GM12878 (cell line): ENCODE measurements at regions not wholly inside any gene's neighbourhood (a gene's known extent, or its start where the extent isn't known, plus 50 kb on each side); places are given as distances from the start of the nearest gene placed in this dataset.

Experiments
- ATAC-seq: fragments of 200-7000 bp; cut with Tn5 transposase; 3 replicates; pipeline ENCODE4 v1.9.1; 2020; ENCODE audit warnings: mild to moderate bottlenecking, moderate library complexity
- BruUV-seq: library from RNA; stranded (reverse); fragments of 400-500 nt; replicated peaks from 2 replicates; lab custom pipeline; 2021; lab: Mats Ljungman, UMichigan
- CTCF ChIA-PET: fragments of 300-600 bp; sonication (Branson Sonifier 250); formaldehyde crosslinking; extraction: SDS; loops from one replicate; lab custom pipeline; 2021; ENCODE audit warnings: inconsistent platforms; lab: Yijun Ruan, JAX
- POLR2A ChIA-PET: fragments of 350-600 bp; formaldehyde crosslinking; extraction: SDS; loops from one replicate; lab custom pipeline; 2021; ENCODE audit warnings: inconsistent platforms; lab: Charles Lee
- RAD21 ChIA-PET: fragments of 300-600 bp; sonication (Branson Sonifier 250); formaldehyde crosslinking; loops from one replicate; lab custom pipeline; 2023; ENCODE audit warnings: antibody characterized with exemption; ENCODE audit not compliant: unreplicated experiment; lab: Charles Lee
- SMC1A ChIA-PET: fragments of 300-600 bp; sonication (Branson Sonifier 250); formaldehyde crosslinking; loops from one replicate; lab custom pipeline; 2023; ENCODE audit not compliant: unreplicated experiment, uncharacterized antibody; lab: Charles Lee
- DNase-seq: peaks from one replicate; pipeline ENCODE4 v3.0.0-alpha.2; 2011; ENCODE audit warnings: low read depth, low spot score
- FAIRE-seq: peaks from 3 replicates; lab custom pipeline; 2011; peaks lifted over from hg19 to GRCh38; lab: Jason Lieb, UNC
- H2AFZ ChIP-seq: 2 replicates; pipeline ENCODE4 v1.6.0; 2011; ENCODE audit warnings: low read depth, low read length, control low read depth; ENCODE audit not compliant: control insufficient read depth
- H3K27ac ChIP-seq: 2 replicates; pipeline ENCODE4 v1.5.1; 2011; ENCODE audit warnings: control low read depth; ENCODE audit not compliant: control insufficient read depth, insufficient read depth
- H3K27me3 ChIP-seq, 2 experiments: replicated peaks in 1 of 2; 2 replicates each; pipeline versions ENCODE4 v1.6.0 to v1.6.1; 2011; ENCODE audit warnings: low read length in 1 of 2; ENCODE audit not compliant: control insufficient read depth in 2 of 2, insufficient read depth in 2 of 2
- H3K36me3 ChIP-seq, 2 experiments: 2 replicates each; pipeline ENCODE4 v1.5.1; 2011; ENCODE audit warnings: low read length in 1 of 2; ENCODE audit not compliant: control insufficient read depth in 2 of 2, insufficient read depth in 2 of 2
- H3K4me1 ChIP-seq: 2 replicates; pipeline ENCODE4 v1.6.1; 2011; ENCODE audit warnings: mild to moderate bottlenecking, low read length, moderate library complexity, mixed read lengths; ENCODE audit not compliant: control insufficient read depth, insufficient read depth
- H3K4me2 ChIP-seq: 2 replicates; pipeline ENCODE4 v1.6.0; 2011; ENCODE audit warnings: control low read depth; ENCODE audit not compliant: control insufficient read depth, insufficient read depth
- H3K4me3 ChIP-seq: fragments of 200-600 bp; sonication (generic); 2 replicates; pipeline ENCODE4 v1.5.1; 2016
- H3K79me2 ChIP-seq: 2 replicates; pipeline ENCODE4 v1.6.0; 2011; ENCODE audit warnings: low read length; ENCODE audit not compliant: control insufficient read depth, insufficient read depth
- H3K9ac ChIP-seq: 2 replicates; pipeline ENCODE4 v1.8.0; 2011; ENCODE audit warnings: low read length, control low read depth, mixed read lengths; ENCODE audit not compliant: control insufficient read depth, insufficient read depth
- H3K9me3 ChIP-seq: replicated peaks from 3 replicates; pipeline ENCODE4 v1.5.1; 2011; ENCODE audit warnings: mild to moderate bottlenecking, low read length; ENCODE audit not compliant: control insufficient read depth, insufficient read depth
- H4K20me1 ChIP-seq: 2 replicates; pipeline ENCODE4 v1.6.0; 2011; ENCODE audit not compliant: control insufficient read depth, insufficient read depth
- ASH2L ChIP-seq: fragments of 300-600, 200-600 bp; sonication (generic); IDR thresholded peaks from 2 replicates; pipeline ENCODE4 v1.6.1; 2017; ENCODE audit warnings: low read depth, mild to moderate bottlenecking, borderline replicate concordance
- CHD4 ChIP-seq: fragments of 200-600 bp; sonication (generic); IDR thresholded peaks from 2 replicates; pipeline ENCODE4 v1.6.1; 2016; ENCODE audit warnings: mild to moderate bottlenecking
- IRF3 ChIP-seq: fragments of 450-650 bp; IDR thresholded peaks from 2 replicates; pipeline ENCODE4 v1.6.1; 2014; ENCODE audit warnings: mild to moderate bottlenecking
- IRF5 ChIP-seq: fragments of 450-650 bp; IDR thresholded peaks from 2 replicates; pipeline ENCODE4 v1.6.1; 2017; ENCODE audit warnings: borderline replicate concordance
- KAT2A ChIP-seq: conservative IDR thresholded peaks from 2 replicates; pipeline ENCODE4 v1.6.1; 2011; ENCODE audit warnings: low read depth, low read length; ENCODE audit not compliant: control insufficient read depth
- NR2C2 ChIP-seq: IDR thresholded peaks from 2 replicates; pipeline ENCODE4 v1.6.1; 2011; ENCODE audit warnings: borderline replicate concordance, low read depth; ENCODE audit not compliant: control insufficient read depth, insufficient read length
- POU2F2 ChIP-seq: IDR thresholded peaks from 3 replicates; pipeline ENCODE4 v1.6.1; 2011; ENCODE audit warnings: low read depth, mild to moderate bottlenecking, low read length, borderline replicate concordance
- RELA ChIP-seq: fragments of 450-650 bp; IDR thresholded peaks from 2 replicates; pipeline ENCODE4 v1.8.0; 2014; ENCODE audit warnings: borderline replicate concordance; ENCODE audit not compliant: partially characterized antibody
- RELB ChIP-seq: fragments of 450-650 bp; IDR thresholded peaks from 2 replicates; pipeline ENCODE4 v1.6.1; 2017; ENCODE audit warnings: low read depth, mild to moderate bottlenecking, moderate library complexity
- SUZ12 ChIP-seq: fragments of 200-600 bp; sonication (generic); IDR thresholded peaks from one replicate; pipeline ENCODE4 v1.6.1; 2018; ENCODE audit warnings: antibody characterized with exemption, mild to moderate bottlenecking; ENCODE audit not compliant: unreplicated experiment
- TAF1 ChIP-seq: IDR thresholded peaks from 2 replicates; pipeline ENCODE4 v1.6.1; 2011; ENCODE audit warnings: mild to moderate bottlenecking, low read depth, low read length, borderline replicate concordance
- TBL1XR1 ChIP-seq: IDR thresholded peaks from 2 replicates; pipeline ENCODE4 v1.6.1; 2012; ENCODE audit warnings: low read depth, low read length, improper control_type of control experiment
- YBX1 ChIP-seq: fragments of 450-650 bp; IDR thresholded peaks from 2 replicates; pipeline ENCODE4 v1.6.1; 2016; ENCODE audit warnings: antibody characterized with exemption
- ZNF217 ChIP-seq: fragments of 450-650 bp; IDR thresholded peaks from 2 replicates; pipeline ENCODE4 v1.6.1; 2017; ENCODE audit warnings: antibody characterized with exemption, mild to moderate bottlenecking
- ZNF592 ChIP-seq: fragments of 450-650 bp; IDR thresholded peaks from 2 replicates; pipeline ENCODE4 v1.6.1; 2017; ENCODE audit warnings: mild to moderate bottlenecking, moderate library complexity
- WGBS: methylation state at CpG from one replicate; pipeline ENCODE4 v1.1.6; 2016; ENCODE audit warnings: low lambda C conversion rate; ENCODE audit not compliant: insufficient replicate concordance, insufficient coverage; ENCODE audit errors: missing lambda C conversion rate; 5-methylcytosine and 5-hydroxymethylcytosine counted together
- in situ Hi-C: fragments of 300-500 bp; cut with MboI; formaldehyde crosslinking; loops from 9 replicates; pipeline ENCODE4 v1.14.3; 2018; ENCODE audit warnings: mixed read lengths
- intact Hi-C: fragments of 100-400 bp; cut with micrococcal nuclease; formaldehyde crosslinking; loops from one replicate; pipeline ENCODE4 v1.14.2; 2022; ENCODE audit not compliant: unreplicated experiment
- TF ChIP-seq, protein P1 (sequence below): fragments of 450-650 bp; IDR thresholded peaks from 2 replicates; pipeline ENCODE4 v1.6.1; 2017; ENCODE audit warnings: mild to moderate bottlenecking

GRCh38 chr7:98511175-98511574, 105.9 kb upstream of the NPTX2 start:
- no peaks in the 10 kb centered on the region for H3K27me3 ChIP-seq
- whole genome bisulfite sequencing: 73% methylated on average over 5 of the region's 5 CpGs
- no peak overlapping the region for H2AFZ ChIP-seq
- in situ Hi-C loops (no loop called here), intact Hi-C loops (no loop called here)
- POLR2A ChIA-PET: no interaction called here
- no peak overlapping the region for H3K4me3 ChIP-seq
- RAD21 ChIA-PET: no interaction called here
- SMC1A ChIA-PET: no interaction called here
- H3K4me1 ChIP-seq: no peaks in the 10 kb centered on the region
- DNase-seq (no peak), ATAC-seq (no peak), FAIRE-seq (no peak)
- H3K9ac ChIP-seq: no peak overlapping the region
- no peak overlapping the region for H3K27ac ChIP-seq
- H4K20me1 ChIP-seq: no peaks in the 10 kb centered on the region
- H3K36me3 ChIP-seq: no peaks in the 10 kb centered on the region
- H3K79me2 ChIP-seq: no peaks in the 10 kb centered on the region
- CTCF ChIA-PET: no interaction called here
- H3K9me3 ChIP-seq: no peaks in the 10 kb centered on the region
- no peak overlapping the region for H3K4me2 ChIP-seq
- no TSS peak for BruUV-seq
- TF ChIP-seq RELB: no peak
- no peak for TF ChIP-seq TAF1
- TF ChIP-seq TBL1XR1: no peak
- TF ChIP-seq POU2F2: no peak
- TF ChIP-seq ASH2L: no peak
- TF ChIP-seq CHD4: no peak
- no peak for TF ChIP-seq SUZ12
- no peak for TF ChIP-seq ZNF592
- TF ChIP-seq, protein P1, sequence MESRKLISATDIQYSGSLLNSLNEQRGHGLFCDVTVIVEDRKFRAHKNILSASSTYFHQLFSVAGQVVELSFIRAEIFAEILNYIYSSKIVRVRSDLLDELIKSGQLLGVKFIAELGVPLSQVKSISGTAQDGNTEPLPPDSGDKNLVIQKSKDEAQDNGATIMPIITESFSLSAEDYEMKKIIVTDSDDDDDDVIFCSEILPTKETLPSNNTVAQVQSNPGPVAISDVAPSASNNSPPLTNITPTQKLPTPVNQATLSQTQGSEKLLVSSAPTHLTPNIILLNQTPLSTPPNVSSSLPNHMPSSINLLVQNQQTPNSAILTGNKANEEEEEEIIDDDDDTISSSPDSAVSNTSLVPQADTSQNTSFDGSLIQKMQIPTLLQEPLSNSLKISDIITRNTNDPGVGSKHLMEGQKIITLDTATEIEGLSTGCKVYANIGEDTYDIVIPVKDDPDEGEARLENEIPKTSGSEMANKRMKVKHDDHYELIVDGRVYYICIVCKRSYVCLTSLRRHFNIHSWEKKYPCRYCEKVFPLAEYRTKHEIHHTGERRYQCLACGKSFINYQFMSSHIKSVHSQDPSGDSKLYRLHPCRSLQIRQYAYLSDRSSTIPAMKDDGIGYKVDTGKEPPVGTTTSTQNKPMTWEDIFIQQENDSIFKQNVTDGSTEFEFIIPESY: no peak
- TF ChIP-seq ZNF217: no peak
- TF ChIP-seq IRF3: no peak
- TF ChIP-seq YBX1: no peak
- TF ChIP-seq RELA: no peak
- no peak for TF ChIP-seq KAT2A
- TF ChIP-seq NR2C2: no peak
- TF ChIP-seq IRF5: no peak
